K562 (cell line): ENCODE measurements at regions not wholly inside any gene's neighbourhood (a gene's known extent, or its start where the extent isn't known, plus 50 kb on each side); places are given as distances from the start of the nearest gene placed in this dataset.

ENCODE experiments used
- BHLHE40 ChIP-seq: IDR thresholded peaks from 2 replicates; pipeline ENCODE4 v1.6.1; 2011; ENCODE audit warnings: low read length, improper control_type of control experiment
- CBX3 ChIP-seq, 2 experiments: IDR thresholded peaks; 1 replicate in 1 of 2; 2 replicates in 1 of 2; pipeline ENCODE4 v1.6.1; 2012; ENCODE audit warnings: inconsistent platforms in 2 of 2, low read length in 2 of 2, borderline replicate concordance in 1 of 2, control low read depth in 1 of 2
- CCNT2 ChIP-seq: IDR thresholded peaks from 2 replicates; pipeline ENCODE4 v1.6.1; 2011; ENCODE audit warnings: borderline replicate concordance, low read depth, mild to moderate bottlenecking, moderate library complexity, mixed read lengths, low read length; ENCODE audit not compliant: insufficient read length; ENCODE audit errors: extremely low read depth
- HBP1 ChIP-seq: fragments of 450-650 bp; formaldehyde crosslinking; IDR thresholded peaks from 2 replicates; pipeline ENCODE4 v1.4.0; 2022; ENCODE audit warnings: missing genetic modification characterization
- HMG20B ChIP-seq: fragments of 250-450 bp; sonication (Bioruptor Pico); IDR thresholded peaks from 2 replicates; pipeline ENCODE4 v1.5.0; 2021; ENCODE audit warnings: mild to moderate bottlenecking
- KAT8 ChIP-seq: fragments of 450-650 bp; IDR thresholded peaks from 2 replicates; pipeline ENCODE4 v1.6.1; 2016; ENCODE audit warnings: low read depth, mild to moderate bottlenecking
- MBD1 ChIP-seq: fragments of 250-450 bp; sonication (Bioruptor Pico); IDR thresholded peaks from 2 replicates; pipeline ENCODE4 v1.8.0; 2022; ENCODE audit warnings: inconsistent platforms
- MCM7 ChIP-seq, 2 experiments: fragments of 450-650 bp; IDR thresholded peaks; 2 replicates each; pipeline ENCODE4 v1.6.1; 2016 to 2018
- MEIS2 ChIP-seq: fragments of 450-650 bp; IDR thresholded peaks from 2 replicates; pipeline ENCODE4 v1.6.1; 2014; ENCODE audit warnings: mild to moderate bottlenecking; ENCODE audit not compliant: partially characterized antibody
- NBN ChIP-seq: fragments of 450-650 bp; IDR thresholded peaks from 2 replicates; pipeline ENCODE4 v1.6.1; 2016; ENCODE audit warnings: low read depth, mild to moderate bottlenecking
- NFYB ChIP-seq: IDR thresholded peaks from 2 replicates; pipeline ENCODE4 v1.6.1; 2011; ENCODE audit warnings: mild to moderate bottlenecking, moderate library complexity; ENCODE audit not compliant: insufficient read length; ENCODE audit errors: extremely low read depth
- POLR2B ChIP-seq: fragments of 450-650 bp; IDR thresholded peaks from 2 replicates; pipeline ENCODE4 v1.6.1; 2018; ENCODE audit warnings: low read depth; ENCODE audit not compliant: partially characterized antibody
- PTTG1 ChIP-seq: fragments of 450-650 bp; IDR thresholded peaks from 2 replicates; pipeline ENCODE4 v1.6.1; 2016; ENCODE audit warnings: low read depth, mild to moderate bottlenecking, missing genetic modification characterization, missing compliant biosample characterization
- SIN3B ChIP-seq: fragments of 450-650 bp; IDR thresholded peaks from 2 replicates; pipeline ENCODE4 v1.6.1; 2017; ENCODE audit warnings: low read depth, mild to moderate bottlenecking, moderate library complexity
- SMARCE1 ChIP-seq: fragments of 450-650 bp; IDR thresholded peaks from 2 replicates; pipeline ENCODE4 v1.7.1; 2016; ENCODE audit warnings: mild to moderate bottlenecking
- SRSF7 ChIP-seq: fragments of 200-400 bp; formaldehyde crosslinking; optimal IDR thresholded peaks from 2 replicates; pipeline ENCODE3; 2017; ENCODE audit warnings: mild to moderate bottlenecking, low read depth, low read length
- STAT5B ChIP-seq: fragments of 250-450 bp; sonication (Bioruptor Pico); IDR thresholded peaks from 2 replicates; pipeline ENCODE4 v1.8.0; 2021; ENCODE audit warnings: mild to moderate bottlenecking, inconsistent platforms
- STAT6 ChIP-seq: sonication (generic); formaldehyde crosslinking; IDR thresholded peaks from 2 replicates; pipeline ENCODE4 v1.8.1; 2023; ENCODE audit warnings: mild to moderate bottlenecking, missing genetic modification reagents
- TBL1XR1 ChIP-seq, 2 experiments: IDR thresholded peaks; 2 replicates each; pipeline ENCODE4 v1.6.1; 2012; ENCODE audit warnings: improper control_type of control experiment in 2 of 2, low read length in 2 of 2, mild to moderate bottlenecking in 1 of 2
- ZNF224 ChIP-seq: sonication (generic); formaldehyde crosslinking; IDR thresholded peaks from 2 replicates; pipeline ENCODE4 v1.8.0; 2022; ENCODE audit warnings: mild to moderate bottlenecking, missing genetic modification reagents
- ZNF263 ChIP-seq: sonication (generic); formaldehyde crosslinking; IDR thresholded peaks from 2 replicates; pipeline ENCODE4 v1.8.0; 2022; ENCODE audit warnings: mild to moderate bottlenecking, missing genetic modification reagents, borderline replicate concordance
- ZNF589 ChIP-seq: fragments of 200-800 bp; sonication (Bioruptor generic); IDR thresholded peaks from 2 replicates; pipeline ENCODE4 v1.6.1; 2016; ENCODE audit warnings: low read depth, missing genetic modification characterization, missing compliant biosample characterization
- ZNF639 ChIP-seq, 2 experiments: fragments of 200-800 bp in 1 of 2; sonication (Bioruptor generic) in 1 of 2; sonication (generic) in 1 of 2; formaldehyde crosslinking in 1 of 2; IDR thresholded peaks in 1 of 2; conservative IDR thresholded peaks in 1 of 2; 2 replicates each; pipeline versions ENCODE4 v1.5.0 to v1.6.1; 2016 to 2020; ENCODE audit warnings: missing compliant biosample characterization in 1 of 2, missing genetic modification characterization in 1 of 2, missing genetic modification reagents in 1 of 2

GRCh38 chr7:12777257-12777656 lies 89.8 kb downstream of the ARL4A start (continued):
- TF ChIP-seq BHLHE40 (no peak), ZNF639 (CRISPR knock-in tag; conservative IDR thresholded peaks at IDR 0.05 in 1 of 2, IDR thresholded peaks at IDR 0.05 in 1 of 2) (no peak), HMG20B (CRISPR knock-in tag) (no peak), MEIS2 (peak; percentile 48), POLR2B (no peak), HBP1 (no peak), MBD1 (CRISPR knock-in tag) (no peak), TBL1XR1 (IDR thresholded peaks at IDR 0.05; ENCODE audit: low read length in 2 of 2) (no peak), PTTG1 (tag) (no peak), SRSF7 (no peak), MCM7 (IDR thresholded peaks at IDR 0.05) (no peak), NFYB (no peak), CCNT2 (no peak), STAT5B (CRISPR knock-in tag) (no peak), KAT8 (no peak), SMARCE1 (no peak), ZNF589 (CRISPR knock-in tag) (no peak), ZNF263 (CRISPR knock-in tag) (no peak), CBX3 (IDR thresholded peaks at IDR 0.05; ENCODE audit: borderline replicate concordance in 1 of 2, low read length in 2 of 2) (no peak), ZNF224 (CRISPR knock-in tag) (no peak), STAT6 (CRISPR knock-in tag) (no peak), NBN (no peak), SIN3B (no peak)
